ENCODE measurements at regions not wholly inside any gene's neighbourhood (a gene's known extent, or its start where the extent isn't known, plus 50 kb on each side); places are given as distances from the start of the nearest gene placed in this dataset.
A peak's percentile ranks its signal among the peaks of the same experiment; 100 is the strongest.

- H3K27ac Mint-ChIP-seq = no peak overlapping the region
- ChIA-PET POLR2A (no interaction called here), CTCF (interaction anchor here (1.2 to 1.5 kb wide), 3 partner anchors 11 to 77 kb away, joined by 3 to 6 read pairs (median 4); no protein-coding TSS in a partner anchor)
- DNase-seq (ENCODE audit: low spot score) (no peak), ATAC-seq (no peak)
- TF ChIP-seq OVOL2 (CRISPR knock-in tag; IDR thresholded peaks at IDR 0.05; ENCODE audit: borderline replicate concordance) = no peak
- no peak for TF ChIP-seq ZNF671 (CRISPR knock-in tag; IDR thresholded peaks at IDR 0.05)
- TF ChIP-seq ZNF121 (CRISPR knock-in tag; IDR thresholded peaks at IDR 0.05) = no peak
- no peak for TF ChIP-seq ZNF425 (CRISPR knock-in tag; conservative IDR thresholded peaks at IDR 0.05)
- no peak for TF ChIP-seq CDX4 (CRISPR knock-in tag; IDR thresholded peaks at IDR 0.05; ENCODE audit: borderline replicate concordance)
- no peak for TF ChIP-seq ETV6 (CRISPR knock-in tag; IDR thresholded peaks at IDR 0.05)
- TF ChIP-seq TEAD4 (CRISPR knock-in tag; IDR thresholded peaks at IDR 0.05) = no peak
- H3K4me3 Mint-ChIP-seq = no peak overlapping the region
- H3K36me3 Mint-ChIP-seq = no peaks in the 10 kb centered on the region
- peaks cover 4% of the 10 kb centered on the region; the same call in 1 of the 2 replicates for H3K9me3 Mint-ChIP-seq
- H3K4me1 Mint-ChIP-seq = peaks cover 27% of the 10 kb centered on the region
- peaks cover 54% of the 10 kb centered on the region for H3K27me3 Mint-ChIP-seq (ENCODE audit: low read depth)
These were observed 242.4 kb upstream of the TANK start for GRCh38 chr2:160917850-160918249.

DNA sequence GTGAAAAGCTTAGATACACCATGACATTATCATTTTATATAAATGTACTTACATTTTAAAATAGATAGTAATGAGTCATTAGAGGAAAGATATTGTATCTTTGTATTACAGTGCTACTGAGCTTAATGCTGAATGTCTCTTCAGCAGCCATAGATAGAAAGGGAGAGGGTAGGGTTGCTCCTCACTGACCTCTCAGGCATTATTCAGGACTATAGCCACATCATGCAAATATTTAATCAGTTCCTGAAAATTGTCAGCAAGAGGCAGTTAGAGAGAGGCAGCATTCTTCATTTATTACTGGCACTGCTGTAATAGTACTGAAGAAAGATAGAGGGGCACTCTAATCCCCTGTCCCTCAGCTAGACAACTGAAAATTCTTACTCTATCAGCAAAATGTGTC lies 242.0 kb upstream of the TANK start:
- Mint-ChIP-seq H3K36me3 (no peaks in the 10 kb centered on the region), H3K9me3 (peaks cover 4% of the 10 kb centered on the region; the same call in 1 of the 2 replicates), H3K4me3 (no peak overlapping the region), H3K27ac (no peak overlapping the region), H3K27me3 (ENCODE audit: low read depth) (peaks cover 50% of the 10 kb centered on the region), H3K4me1 (peaks cover 30% of the 10 kb centered on the region)
- no peak for TF ChIP-seq RELA (CRISPR knock-in tag; IDR thresholded peaks at IDR 0.05; ENCODE audit: borderline replicate concordance)
- no peak for TF ChIP-seq ZNF138 (CRISPR knock-in tag; conservative IDR thresholded peaks at IDR 0.05)
- no peak for TF ChIP-seq GTF2I (CRISPR knock-in tag; conservative IDR thresholded peaks at IDR 0.05)
- TF ChIP-seq GRHL2 (CRISPR knock-in tag; IDR thresholded peaks at IDR 0.05; ENCODE audit: insufficient replicate concordance, severe bottlenecking) = no peak
- no peak for TF ChIP-seq GABPB1 (CRISPR knock-in tag; IDR thresholded peaks at IDR 0.05)
- TF ChIP-seq, protein P1, sequence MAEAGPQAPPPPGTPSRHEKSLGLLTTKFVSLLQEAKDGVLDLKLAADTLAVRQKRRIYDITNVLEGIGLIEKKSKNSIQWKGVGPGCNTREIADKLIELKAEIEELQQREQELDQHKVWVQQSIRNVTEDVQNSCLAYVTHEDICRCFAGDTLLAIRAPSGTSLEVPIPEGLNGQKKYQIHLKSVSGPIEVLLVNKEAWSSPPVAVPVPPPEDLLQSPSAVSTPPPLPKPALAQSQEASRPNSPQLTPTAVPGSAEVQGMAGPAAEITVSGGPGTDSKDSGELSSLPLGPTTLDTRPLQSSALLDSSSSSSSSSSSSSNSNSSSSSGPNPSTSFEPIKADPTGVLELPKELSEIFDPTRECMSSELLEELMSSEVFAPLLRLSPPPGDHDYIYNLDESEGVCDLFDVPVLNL (CRISPR knock-in tag; IDR thresholded peaks at IDR 0.05; ENCODE audit: borderline replicate concordance, low read depth) = no peak
- TF ChIP-seq ZNF232 (CRISPR knock-in tag; IDR thresholded peaks at IDR 0.05) = no peak
- TF ChIP-seq TP53 (CRISPR knock-in tag; IDR thresholded peaks at IDR 0.05) = no peak
- TF ChIP-seq NR2C2 (CRISPR knock-in tag; IDR thresholded peaks at IDR 0.05) = no peak
- no peak for TF ChIP-seq MXD4 (CRISPR knock-in tag; IDR thresholded peaks at IDR 0.05; ENCODE audit: borderline replicate concordance)
- DNase-seq (ENCODE audit: low spot score) (no peak), ATAC-seq (no peak)
- CTCF ChIA-PET = interaction anchor here (1.0 to 1.5 kb wide), 14 partner anchors 11 to 639 kb away, joined by 3 to 22 read pairs (median 4); no protein-coding TSS in a partner anchor
- POLR2A ChIA-PET = no interaction called here

DNA sequence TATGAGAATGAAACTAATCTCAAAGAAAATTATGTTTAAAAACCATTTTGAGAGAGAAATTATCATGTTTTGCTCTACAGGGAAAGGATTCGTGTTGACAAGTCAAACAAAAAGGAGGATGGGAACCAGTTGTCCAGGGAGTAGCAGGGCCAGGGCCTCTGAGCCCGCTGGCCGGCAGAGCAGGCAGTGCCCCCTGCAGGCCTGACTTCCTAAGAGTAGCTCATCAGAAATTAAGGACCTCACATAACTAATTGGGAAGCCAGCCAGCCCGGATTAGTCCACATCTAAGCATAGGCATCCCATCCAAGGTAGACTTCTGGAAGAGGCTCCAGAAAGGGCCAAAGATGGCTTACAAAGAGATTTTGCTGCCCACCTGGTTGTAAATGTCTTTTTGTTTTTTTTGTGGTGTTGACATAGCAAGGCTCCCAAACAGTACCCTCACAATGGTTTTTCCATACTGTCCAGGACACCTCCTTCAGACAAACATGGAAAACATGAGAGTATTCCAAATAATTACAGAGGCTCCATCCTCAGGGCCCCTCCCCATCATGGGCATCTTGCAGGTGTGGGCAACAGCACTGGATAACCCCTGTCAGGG lies 241.2 kb upstream of the TANK start:
- CTCF ChIA-PET = interaction anchor here (0.5 to 1.5 kb wide), 21 partner anchors 9 to 921 kb away, joined by 3 to 22 read pairs (median 3); no protein-coding TSS in a partner anchor
- peaks cover 42% of the 10 kb centered on the region for H3K27me3 Mint-ChIP-seq (ENCODE audit: low read depth)
- no peaks in the 10 kb centered on the region for H3K36me3 Mint-ChIP-seq
- no peak overlapping the region for H3K27ac Mint-ChIP-seq
- no peak overlapping the region for H3K4me3 Mint-ChIP-seq
- peaks cover 36% of the 10 kb centered on the region for H3K4me1 Mint-ChIP-seq
- ATAC-seq (peak; percentile 92), DNase-seq (ENCODE audit: low spot score) (peak; percentile 75)
- TF ChIP-seq ZNF263 (CRISPR knock-in tag; IDR thresholded peaks at IDR 0.05; ENCODE audit: low read depth) (no peak), TEAD1 (CRISPR knock-in tag; IDR thresholded peaks at IDR 0.05) (no peak), TP53 (CRISPR knock-in tag; IDR thresholded peaks at IDR 0.05) (no peak), FOXJ3 (CRISPR knock-in tag; IDR thresholded peaks at IDR 0.05; ENCODE audit: borderline replicate concordance) (no peak), ATF6 (CRISPR knock-in tag; IDR thresholded peaks at IDR 0.05) (no peak)
- TF ChIP-seq, protein P2, sequence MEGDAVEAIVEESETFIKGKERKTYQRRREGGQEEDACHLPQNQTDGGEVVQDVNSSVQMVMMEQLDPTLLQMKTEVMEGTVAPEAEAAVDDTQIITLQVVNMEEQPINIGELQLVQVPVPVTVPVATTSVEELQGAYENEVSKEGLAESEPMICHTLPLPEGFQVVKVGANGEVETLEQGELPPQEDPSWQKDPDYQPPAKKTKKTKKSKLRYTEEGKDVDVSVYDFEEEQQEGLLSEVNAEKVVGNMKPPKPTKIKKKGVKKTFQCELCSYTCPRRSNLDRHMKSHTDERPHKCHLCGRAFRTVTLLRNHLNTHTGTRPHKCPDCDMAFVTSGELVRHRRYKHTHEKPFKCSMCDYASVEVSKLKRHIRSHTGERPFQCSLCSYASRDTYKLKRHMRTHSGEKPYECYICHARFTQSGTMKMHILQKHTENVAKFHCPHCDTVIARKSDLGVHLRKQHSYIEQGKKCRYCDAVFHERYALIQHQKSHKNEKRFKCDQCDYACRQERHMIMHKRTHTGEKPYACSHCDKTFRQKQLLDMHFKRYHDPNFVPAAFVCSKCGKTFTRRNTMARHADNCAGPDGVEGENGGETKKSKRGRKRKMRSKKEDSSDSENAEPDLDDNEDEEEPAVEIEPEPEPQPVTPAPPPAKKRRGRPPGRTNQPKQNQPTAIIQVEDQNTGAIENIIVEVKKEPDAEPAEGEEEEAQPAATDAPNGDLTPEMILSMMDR (IDR thresholded peaks at IDR 0.05) = peak; percentile 55
- TF ChIP-seq, protein P3, sequence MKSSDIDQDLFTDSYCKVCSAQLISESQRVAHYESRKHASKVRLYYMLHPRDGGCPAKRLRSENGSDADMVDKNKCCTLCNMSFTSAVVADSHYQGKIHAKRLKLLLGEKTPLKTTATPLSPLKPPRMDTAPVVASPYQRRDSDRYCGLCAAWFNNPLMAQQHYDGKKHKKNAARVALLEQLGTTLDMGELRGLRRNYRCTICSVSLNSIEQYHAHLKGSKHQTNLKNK (CRISPR knock-in tag; IDR thresholded peaks at IDR 0.05) = no peak
- H3K9me3 Mint-ChIP-seq = peaks cover 4% of the 10 kb centered on the region; the same call in 1 of the 2 replicates
- POLR2A ChIA-PET = no interaction called here
